GM10248 (cell line): ENCODE measurements at regions not wholly inside any gene's neighbourhood (a gene's known extent, or its start where the extent isn't known, plus 50 kb on each side); places are given as distances from the start of the nearest gene placed in this dataset.

ENCODE experiments used
- CTCF ChIA-PET: fragments of 300-600 bp; sonication (Branson Sonifier 250); formaldehyde crosslinking; extraction: SDS; loops from one replicate; lab custom pipeline; 2021; ENCODE audit warnings: antibody characterized with exemption; lab: Yijun Ruan, JAX
- POLR2A ChIA-PET: fragments of 350-650 bp; sonication (Branson Sonifier 250); formaldehyde crosslinking; extraction: SDS; loops from one replicate; lab custom pipeline; 2020; ENCODE audit warnings: antibody characterized with exemption; lab: Yijun Ruan, JAX
- DNase-seq: peaks from one replicate; pipeline ENCODE4 v3.0.0; 2012; ENCODE audit errors: extremely low spot score
- TF ChIP-seq, protein P1 (sequence below): IDR thresholded peaks from 2 replicates; pipeline ENCODE4 v1.5.1; 2012; ENCODE audit warnings: mild to moderate bottlenecking, low read depth; ENCODE audit errors: extremely low read depth, missing control alignments, control extremely low read depth

DNA sequence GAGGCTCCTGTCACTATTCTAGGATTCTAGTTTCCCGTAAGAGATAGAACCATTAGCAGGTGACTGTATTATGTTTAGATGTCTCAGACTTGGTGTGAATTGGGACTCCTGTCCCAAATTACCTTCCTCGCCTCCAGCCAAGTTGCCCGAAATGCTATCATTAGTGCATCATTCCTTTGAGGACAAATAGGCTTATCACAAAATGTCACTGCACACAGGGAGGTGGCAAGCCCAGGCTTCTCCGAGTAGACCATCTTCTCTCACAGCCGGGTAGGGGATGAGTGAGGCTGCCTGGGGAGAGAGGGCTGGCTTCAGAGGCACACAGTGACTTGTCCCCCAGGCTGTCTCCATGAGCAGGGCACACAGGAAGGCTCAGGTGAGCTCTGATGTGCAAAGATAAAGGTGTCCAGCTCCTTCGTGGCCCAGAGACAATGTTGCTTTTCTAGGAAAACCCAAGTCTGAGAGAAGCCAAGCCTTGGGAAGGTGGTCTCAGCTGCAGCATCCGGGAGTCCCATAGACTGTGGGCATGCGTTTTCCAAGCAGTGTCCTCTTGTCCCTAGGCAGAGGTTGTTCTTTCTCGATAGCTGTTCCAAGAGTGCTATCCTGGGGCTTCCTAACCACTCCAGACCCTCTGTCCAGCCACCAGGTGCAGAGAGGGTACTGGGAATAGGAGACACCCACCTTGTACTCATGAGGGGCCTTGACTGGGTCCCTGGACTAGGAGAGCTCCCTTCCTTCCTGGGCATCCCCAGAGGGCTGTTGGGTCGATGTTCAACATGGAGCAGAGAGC, 163.1 kb upstream of the TSHZ3 start:
- no peak for DNase-seq
- CTCF ChIA-PET, result no interaction called here
- POLR2A ChIA-PET, result no interaction called here
- TF ChIP-seq, protein P1, sequence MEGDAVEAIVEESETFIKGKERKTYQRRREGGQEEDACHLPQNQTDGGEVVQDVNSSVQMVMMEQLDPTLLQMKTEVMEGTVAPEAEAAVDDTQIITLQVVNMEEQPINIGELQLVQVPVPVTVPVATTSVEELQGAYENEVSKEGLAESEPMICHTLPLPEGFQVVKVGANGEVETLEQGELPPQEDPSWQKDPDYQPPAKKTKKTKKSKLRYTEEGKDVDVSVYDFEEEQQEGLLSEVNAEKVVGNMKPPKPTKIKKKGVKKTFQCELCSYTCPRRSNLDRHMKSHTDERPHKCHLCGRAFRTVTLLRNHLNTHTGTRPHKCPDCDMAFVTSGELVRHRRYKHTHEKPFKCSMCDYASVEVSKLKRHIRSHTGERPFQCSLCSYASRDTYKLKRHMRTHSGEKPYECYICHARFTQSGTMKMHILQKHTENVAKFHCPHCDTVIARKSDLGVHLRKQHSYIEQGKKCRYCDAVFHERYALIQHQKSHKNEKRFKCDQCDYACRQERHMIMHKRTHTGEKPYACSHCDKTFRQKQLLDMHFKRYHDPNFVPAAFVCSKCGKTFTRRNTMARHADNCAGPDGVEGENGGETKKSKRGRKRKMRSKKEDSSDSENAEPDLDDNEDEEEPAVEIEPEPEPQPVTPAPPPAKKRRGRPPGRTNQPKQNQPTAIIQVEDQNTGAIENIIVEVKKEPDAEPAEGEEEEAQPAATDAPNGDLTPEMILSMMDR, result no peak

DNA sequence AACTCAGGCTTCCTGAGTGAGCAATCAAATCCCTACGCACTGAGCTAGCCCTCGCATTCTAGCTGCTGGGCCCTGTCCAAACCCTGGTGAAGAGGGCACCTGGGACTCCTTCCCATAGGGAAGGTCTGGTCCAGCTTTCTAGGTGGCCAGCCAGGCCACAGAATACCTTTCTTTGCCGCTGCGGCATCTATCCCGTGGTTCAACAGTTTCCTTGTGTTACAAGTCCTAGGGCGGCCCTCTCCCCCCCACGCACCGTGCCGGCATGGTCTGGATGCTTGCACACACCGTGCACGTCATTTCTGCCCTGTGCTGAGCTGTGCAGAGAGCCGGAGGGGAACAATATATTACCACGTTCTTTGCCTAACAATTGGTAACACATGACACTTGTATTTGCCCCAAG, 164.6 kb upstream of the TSHZ3 start:
- POLR2A ChIA-PET, result no interaction called here
- TF ChIP-seq, protein P1, result no peak
- DNase-seq, result no peak
- CTCF ChIA-PET, result no interaction called here

DNA sequence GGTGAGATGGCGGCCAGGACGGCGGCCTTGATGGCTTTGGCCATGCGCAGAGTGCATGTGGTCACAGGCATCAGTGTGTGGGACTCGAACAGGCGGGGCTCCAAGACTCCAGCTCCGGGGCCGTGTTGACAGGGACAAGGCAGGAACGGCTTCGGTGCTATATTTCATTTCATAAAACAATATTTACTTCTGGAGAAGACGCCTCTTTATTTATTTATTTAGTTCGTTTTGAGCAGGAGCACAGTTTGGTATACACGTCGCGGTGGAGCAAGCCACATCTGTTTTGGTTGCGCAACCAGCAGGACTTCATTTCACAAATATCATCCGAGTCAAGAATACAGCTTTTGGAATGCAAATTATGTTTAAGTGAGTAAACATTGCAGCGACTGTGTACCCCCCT, 166.7 kb upstream of the TSHZ3 start:
- TF ChIP-seq, protein P1, result no peak
- no peak for DNase-seq
- ChIA-PET POLR2A (no interaction called here), CTCF (no interaction called here)

DNA sequence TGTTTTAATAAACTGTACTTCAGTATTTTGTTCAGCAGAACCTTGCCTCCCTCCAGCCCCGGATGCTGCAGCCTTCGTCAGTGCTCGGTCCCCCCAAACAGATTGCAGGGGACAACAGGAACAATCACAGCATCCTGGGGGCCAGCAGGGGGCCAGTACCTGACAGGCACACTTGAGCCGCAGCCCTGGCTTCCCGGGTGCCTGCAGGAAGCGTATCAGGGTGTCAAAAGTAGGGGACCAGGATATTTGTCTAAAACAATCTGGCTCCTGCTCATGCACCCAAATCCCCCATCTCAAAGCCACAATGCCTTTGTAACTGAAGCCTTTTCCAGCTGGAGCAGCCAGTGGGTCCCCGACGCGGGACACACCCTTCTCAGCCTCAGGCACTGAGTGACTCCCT, 167.5 kb upstream of the TSHZ3 start:
- ChIA-PET CTCF (no interaction called here), POLR2A (no interaction called here)
- TF ChIP-seq, protein P1, result no peak
- DNase-seq, result no peak

DNA sequence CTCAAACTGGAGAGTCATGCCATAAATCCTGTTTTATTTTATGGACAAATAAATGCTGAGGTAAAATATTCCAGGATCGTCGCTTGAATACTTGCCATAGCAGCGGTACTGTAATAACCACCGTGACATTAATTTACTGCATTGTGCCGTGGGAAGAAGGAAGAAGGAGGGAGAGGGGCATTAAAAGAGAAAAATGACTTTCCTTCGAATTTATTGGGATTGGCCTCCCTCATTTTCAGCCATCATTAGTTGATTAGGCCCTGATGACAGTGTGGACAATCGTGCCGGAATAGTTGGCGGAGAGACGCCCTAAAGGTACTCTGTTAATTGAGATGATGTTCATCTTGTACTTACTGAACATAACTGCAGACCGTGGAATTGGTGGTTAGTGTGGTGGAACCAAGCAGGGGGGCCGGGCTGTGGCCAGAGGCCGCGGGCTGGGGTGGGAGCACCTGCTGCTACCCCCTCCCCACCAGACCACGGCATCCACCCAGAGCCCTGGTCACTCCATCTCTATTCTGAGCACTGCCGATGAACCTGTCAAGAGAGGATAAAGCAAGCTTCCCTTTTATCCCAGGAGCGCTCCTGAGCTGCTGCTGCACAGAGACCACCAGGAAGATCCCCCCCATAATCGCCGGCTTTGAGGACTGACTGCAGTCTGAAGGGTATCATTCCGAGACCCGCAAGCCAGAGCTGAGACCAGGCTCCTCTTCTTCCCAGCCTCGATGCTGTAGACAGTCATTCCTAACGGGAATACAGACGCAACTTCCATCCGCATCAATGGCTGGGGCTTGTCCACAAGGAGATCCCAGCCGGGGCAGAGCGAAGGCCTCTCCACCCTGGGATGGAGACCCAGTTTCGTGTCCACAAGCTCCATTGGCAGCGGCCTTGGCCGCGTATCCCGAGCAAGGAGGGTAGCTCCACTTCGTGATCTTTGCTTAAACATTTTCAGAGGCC, 168.3 kb upstream of the TSHZ3 start:
- no peak for DNase-seq

More for the DNA sequence above, 168.3 kb upstream of the TSHZ3 start:
- TF ChIP-seq, protein P1, result no peak
- ChIA-PET POLR2A (no interaction called here), CTCF (interaction anchor here (1.1 kb wide), 1 partner anchor 9 kb away, joined by 3 read pairs; no protein-coding TSS in a partner anchor)
